DOHH2 (cell line): ENCODE measurements at regions not wholly inside any gene's neighbourhood (a gene's known extent, or its start where the extent isn't known, plus 50 kb on each side); places are given as distances from the start of the nearest gene placed in this dataset.

ENCODE experiments used
- CTCF ChIP-seq: fragments of 200-600 bp; sonication (generic); IDR thresholded peaks from one replicate; pipeline ENCODE4 v1.5.1; 2014; ENCODE audit warnings: antibody characterized with exemption, mild to moderate bottlenecking, low read depth, low read length; ENCODE audit not compliant: poor library complexity, severe bottlenecking
- EZH2phosphoT487 ChIP-seq: fragments of 200-600 bp; sonication (generic); IDR thresholded peaks from 2 replicates; pipeline ENCODE4 v1.6.1; 2017; ENCODE audit warnings: borderline replicate concordance, mild to moderate bottlenecking, antibody characterized with exemption, low read length, moderate library complexity, mixed read lengths

DNA sequence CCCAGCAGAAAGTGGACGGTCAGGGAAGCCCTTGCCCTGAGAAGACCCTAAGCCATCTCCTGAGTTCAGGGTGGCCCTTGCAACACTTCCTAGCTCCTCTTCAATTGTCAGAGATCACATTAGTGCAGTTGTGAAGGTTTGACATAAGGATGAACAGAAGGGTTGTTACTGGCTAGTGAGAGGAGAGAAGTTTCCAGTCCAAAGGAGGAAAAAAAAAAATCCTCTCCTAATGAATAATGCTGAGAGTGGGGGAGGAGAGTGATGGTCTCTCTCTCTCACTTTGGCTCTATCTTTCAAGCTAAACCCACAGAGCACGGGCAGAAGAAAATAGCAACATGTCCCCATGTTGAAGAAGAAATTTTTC is 819.9 kb downstream of the BCL11A start:
- no peak for TF ChIP-seq CTCF
- TF ChIP-seq EZH2phosphoT487 = no peak
